Nephron (organoid): ENCODE measurements at regions not wholly inside any gene's neighbourhood (a gene's known extent, or its start where the extent isn't known, plus 50 kb on each side); places are given as distances from the start of the nearest gene placed in this dataset.
"Not testable (repeated sequence)": the region's sequence is repeated elsewhere in the genome, so short reads cannot be mapped to it uniquely, and the experiment has no call there.

Source experiments
- H3K27ac Mint-ChIP-seq, 3 experiments: 2 replicates each; pipeline ENCODE4 v1.8.0; 2020; ENCODE audit warnings: mixed read lengths in 3 of 3, mild to moderate bottlenecking in 2 of 3, moderate library complexity in 1 of 3
- H3K27me3 Mint-ChIP-seq: 2 replicates; pipeline ENCODE4 v1.8.0; 2021; ENCODE audit warnings: low read depth, mild to moderate bottlenecking, moderate library complexity, mixed read lengths
- H3K36me3 Mint-ChIP-seq: 2 replicates; pipeline ENCODE4 v1.8.0; 2020; ENCODE audit warnings: low read depth, mixed read lengths
- H3K4me1 Mint-ChIP-seq: 2 replicates; pipeline ENCODE4 v1.8.0; 2020; ENCODE audit warnings: mixed read lengths
- H3K4me3 Mint-ChIP-seq, 3 experiments: 2 replicates each; pipeline ENCODE4 v1.8.0; 2020; ENCODE audit warnings: mild to moderate bottlenecking in 3 of 3, mixed read lengths in 3 of 3, moderate library complexity in 2 of 3
- H3K9me3 Mint-ChIP-seq: 2 replicates; pipeline ENCODE4 v1.8.0; 2020; ENCODE audit warnings: mixed read lengths
- TF ChIP-seq, protein P1 (sequence below), 3 experiments: fragments of 200-600 bp; sonication (generic); IDR thresholded peaks; one replicate each; pipeline ENCODE4 v1.5.0; 2021; ENCODE audit warnings: antibody characterized with exemption in 3 of 3; ENCODE audit not compliant: unreplicated experiment in 3 of 3

- H3K36me3 Mint-ChIP-seq = no peaks in the 10 kb centered on the region
- no peaks in the 10 kb centered on the region for H3K27me3 Mint-ChIP-seq
- H3K9me3 Mint-ChIP-seq = no peaks in the 10 kb centered on the region
- H3K27ac Mint-ChIP-seq = no peak overlapping the region
- H3K4me3 Mint-ChIP-seq = no peak overlapping the region
- H3K4me1 Mint-ChIP-seq = no peaks in the 10 kb centered on the region
- TF ChIP-seq, protein P1, sequence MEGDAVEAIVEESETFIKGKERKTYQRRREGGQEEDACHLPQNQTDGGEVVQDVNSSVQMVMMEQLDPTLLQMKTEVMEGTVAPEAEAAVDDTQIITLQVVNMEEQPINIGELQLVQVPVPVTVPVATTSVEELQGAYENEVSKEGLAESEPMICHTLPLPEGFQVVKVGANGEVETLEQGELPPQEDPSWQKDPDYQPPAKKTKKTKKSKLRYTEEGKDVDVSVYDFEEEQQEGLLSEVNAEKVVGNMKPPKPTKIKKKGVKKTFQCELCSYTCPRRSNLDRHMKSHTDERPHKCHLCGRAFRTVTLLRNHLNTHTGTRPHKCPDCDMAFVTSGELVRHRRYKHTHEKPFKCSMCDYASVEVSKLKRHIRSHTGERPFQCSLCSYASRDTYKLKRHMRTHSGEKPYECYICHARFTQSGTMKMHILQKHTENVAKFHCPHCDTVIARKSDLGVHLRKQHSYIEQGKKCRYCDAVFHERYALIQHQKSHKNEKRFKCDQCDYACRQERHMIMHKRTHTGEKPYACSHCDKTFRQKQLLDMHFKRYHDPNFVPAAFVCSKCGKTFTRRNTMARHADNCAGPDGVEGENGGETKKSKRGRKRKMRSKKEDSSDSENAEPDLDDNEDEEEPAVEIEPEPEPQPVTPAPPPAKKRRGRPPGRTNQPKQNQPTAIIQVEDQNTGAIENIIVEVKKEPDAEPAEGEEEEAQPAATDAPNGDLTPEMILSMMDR (IDR thresholded peaks at IDR 0.05; ENCODE audit: unreplicated experiment in 3 of 3) = no peak
Measured at GRCh38 chr4:120277391-120277790, 210.7 kb upstream of the MAD2L1 start.

DNA sequence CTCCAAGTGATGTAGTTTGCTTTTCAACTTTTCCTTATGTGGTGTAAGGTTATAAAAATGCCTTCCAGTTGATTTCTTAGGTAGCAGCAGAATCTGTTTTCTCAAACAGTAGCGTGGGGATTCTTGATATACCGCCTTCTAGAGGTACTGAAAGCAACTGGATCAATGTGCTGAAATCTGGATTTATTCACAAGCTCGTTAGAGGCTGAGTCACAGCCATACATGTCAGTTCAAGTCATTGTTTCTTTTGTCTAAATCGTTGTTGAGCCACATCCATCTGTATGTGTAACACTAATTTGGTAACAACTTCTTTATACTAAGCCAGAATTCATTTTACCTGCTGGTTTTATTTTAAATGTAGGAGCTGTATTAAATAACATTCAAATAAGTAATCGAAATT is 200.0 kb upstream of the MAD2L1 start:
- H3K27ac Mint-ChIP-seq = no peak overlapping the region
- H3K27me3 Mint-ChIP-seq = no peaks in the 10 kb centered on the region
- TF ChIP-seq, protein P1 (IDR thresholded peaks at IDR 0.05; ENCODE audit: unreplicated experiment in 3 of 3) = no peak
- H3K4me1 Mint-ChIP-seq = no peaks in the 10 kb centered on the region
- H3K36me3 Mint-ChIP-seq = no peaks in the 10 kb centered on the region
- no peaks in the 10 kb centered on the region for H3K9me3 Mint-ChIP-seq
- H3K4me3 Mint-ChIP-seq = no peak overlapping the region

GRCh38 chr4:120263618-120264017 is 197.0 kb upstream of the MAD2L1 start:
- Mint-ChIP-seq H3K4me3 (no peak overlapping the region), H3K27ac (no peak overlapping the region), H3K9me3 (no peaks in the 10 kb centered on the region), H3K27me3 (no peaks in the 10 kb centered on the region), H3K36me3 (no peaks in the 10 kb centered on the region), H3K4me1 (no peaks in the 10 kb centered on the region)
- TF ChIP-seq, protein P1 (IDR thresholded peaks at IDR 0.05; ENCODE audit: unreplicated experiment in 3 of 3) = no peak

DNA sequence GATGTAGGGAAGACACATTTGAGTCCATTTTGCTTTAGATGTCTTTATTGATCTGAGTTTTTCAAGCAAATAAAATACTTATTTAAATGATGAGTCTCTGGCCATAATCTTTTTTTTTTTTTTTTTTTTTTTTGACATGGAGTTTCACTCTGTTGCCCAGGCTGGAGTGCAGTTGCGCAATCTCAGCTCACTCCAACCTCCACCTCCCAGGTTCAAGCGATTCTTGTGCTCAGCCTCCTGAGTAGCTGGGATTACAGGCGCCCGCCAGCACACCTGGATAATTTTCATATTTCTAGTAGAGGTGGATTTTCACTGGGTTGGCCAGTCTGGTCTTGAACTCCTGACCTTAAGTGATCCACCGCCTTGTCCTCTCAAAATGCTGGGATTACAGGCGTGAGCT is 194.5 kb upstream of the MAD2L1 start:
- Mint-ChIP-seq H3K36me3 (no peaks in the 10 kb centered on the region), H3K27ac (no peak overlapping the region), H3K27me3 (peaks cover 3% of the 10 kb centered on the region), H3K4me3 (no peak overlapping the region), H3K4me1 (no peaks in the 10 kb centered on the region), H3K9me3 (peaks cover 4% of the 10 kb centered on the region)
- TF ChIP-seq, protein P1 (IDR thresholded peaks at IDR 0.05; ENCODE audit: unreplicated experiment in 3 of 3) = no peak

DNA sequence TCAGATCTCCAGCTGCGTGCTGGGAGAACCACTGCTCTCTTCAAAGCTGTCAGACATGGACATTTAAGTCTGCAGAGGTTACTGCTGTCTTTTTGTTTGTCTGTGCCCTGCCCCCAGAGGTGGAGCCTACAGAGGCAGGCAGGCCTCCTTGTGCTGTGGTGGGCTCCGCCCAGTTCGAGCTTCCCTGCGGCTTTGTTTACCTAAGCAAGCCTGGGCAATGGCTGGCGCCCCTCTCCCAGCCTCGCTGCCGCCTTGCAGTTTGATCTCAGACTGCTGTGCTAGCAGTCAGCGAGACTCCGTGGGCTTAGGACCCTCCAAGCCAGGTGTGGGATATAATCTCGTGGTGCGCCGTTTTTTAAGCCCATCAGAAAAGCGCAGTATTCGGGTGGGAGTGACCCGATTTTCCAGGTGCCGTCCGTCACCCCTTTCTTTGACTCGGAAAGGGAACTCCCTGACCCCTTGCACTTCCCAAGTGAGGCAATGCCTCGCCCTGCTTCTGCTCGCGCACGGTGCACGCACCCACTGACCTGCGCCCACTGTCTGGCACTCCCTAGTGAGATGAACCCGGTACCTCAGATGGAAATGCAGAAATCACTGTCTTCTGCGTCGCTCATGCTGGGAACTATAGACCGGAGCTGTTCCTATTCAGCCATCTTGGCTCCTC is 189.6 kb upstream of the MAD2L1 start:
- H3K36me3 Mint-ChIP-seq = not testable (repeated sequence)
- H3K4me3 Mint-ChIP-seq = peak overlapping the region; percentile 87 to 98 (median 94)

DNA sequence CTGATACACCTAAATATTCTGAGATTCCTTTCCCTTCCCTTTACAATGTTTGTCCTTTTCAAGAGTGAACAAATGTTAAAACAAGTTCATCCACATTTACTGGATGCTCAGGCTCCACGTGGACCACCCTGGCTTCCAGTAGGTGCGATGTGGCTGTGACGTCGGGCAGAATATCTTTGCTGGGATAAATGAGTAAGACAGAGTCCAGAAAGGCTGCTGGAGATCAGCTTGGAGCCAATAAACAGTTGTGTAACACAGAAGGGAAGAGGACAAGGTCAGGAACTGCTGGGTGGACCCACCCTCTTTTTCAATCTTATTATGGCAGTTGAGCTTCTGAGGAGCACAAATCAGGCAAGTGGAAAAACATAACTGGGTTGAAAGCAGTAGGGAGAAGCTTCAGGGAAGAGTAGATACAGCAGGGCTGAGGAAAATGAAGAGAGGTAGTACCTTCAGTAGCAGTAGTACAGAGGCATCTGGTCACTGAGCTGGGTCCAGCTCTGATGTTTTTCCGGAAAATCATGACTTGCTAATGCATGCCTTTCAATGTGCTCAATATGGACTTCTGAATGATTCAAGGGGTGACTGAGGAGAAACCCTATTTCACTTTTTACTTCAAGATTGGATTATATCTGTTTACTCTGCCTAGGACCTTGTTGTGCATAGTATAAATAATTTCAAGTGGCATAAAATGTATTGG is 171.8 kb upstream of the MAD2L1 start:
- H3K36me3 Mint-ChIP-seq = no peaks in the 10 kb centered on the region
- peaks cover 5% of the 10 kb centered on the region for H3K4me1 Mint-ChIP-seq
- H3K4me3 Mint-ChIP-seq = no peak overlapping the region
- H3K9me3 Mint-ChIP-seq = no peaks in the 10 kb centered on the region
- no peaks in the 10 kb centered on the region for H3K27me3 Mint-ChIP-seq
- no peak overlapping the region for H3K27ac Mint-ChIP-seq
- TF ChIP-seq, protein P1 (IDR thresholded peaks at IDR 0.05; ENCODE audit: unreplicated experiment in 3 of 3) = no peak

More for the DNA sequence above, 189.6 kb upstream of the MAD2L1 start:
- not testable (repeated sequence) for H3K4me1 Mint-ChIP-seq, H3K9me3 Mint-ChIP-seq, H3K27me3 Mint-ChIP-seq
- H3K27ac Mint-ChIP-seq = peak overlapping the region; percentile 91 to 93 (median 93)
